Heart left ventricle (tissue), 13 donors: ENCODE measurements at regions not wholly inside any gene's neighbourhood (a gene's known extent, or its start where the extent isn't known, plus 50 kb on each side); places are given as distances from the start of the nearest gene placed in this dataset.

Source experiments
- CTCF ChIP-seq, 12 donors: fragments of 200-600 bp; sonication (generic) in 4 of 12; IDR thresholded peaks; one replicate each; pipeline versions ENCODE4 v1.5.0 to v1.8.0; 2018 to 2022; ENCODE audit warnings: antibody characterized with exemption in 12 of 12, mild to moderate bottlenecking in 5 of 12
- POLR2A ChIP-seq, 2 donors: fragments of 450-650 bp; IDR thresholded peaks; one replicate each; pipeline ENCODE4 v1.6.1; 2017; ENCODE audit warnings: antibody characterized with exemption in 2 of 2, mild to moderate bottlenecking in 2 of 2, moderate library complexity in 2 of 2
- donor health status: ischemic (EF 13 %, LVEDD 7.1; RV severe dilation, severe dysfunction).
- donor health status: DM: no; HTN: yes; CAD: no.
- donor health status: DM: no; HTN: no; CAD: no.
- donor health status: ischemic (EF 25% LVEDD 6.9; RV normal size, moderate dysfunction).
- donor health status: ischemic (EF 25% LVEDD 5.7; RV mildly dilated, moderate dysfunction).
- donor health status: ischemic (EF 35%, LVEDD 5.7; RV mildly dilated, moderate dysfunction).
- donor health status: nonischemic (EF 11% LVEDD 7.7; RV severe dilation, severe dysfunction).
- donor health status: DM: yes; HTN: yes; CAD: no.
- donor health status: PGD.
- donor health status: ischemic (EF 29% LVEDD 5.4; RV normal size, mild dysfunction).
- donor health status: nonischemic (EF 23%, LVEDD 6.1; RV moderate dilation, normal function).

GRCh38 chr5:96579711-96580110, 82.5 kb upstream of the CAST start:
- TF ChIP-seq CTCF (IDR thresholded peaks at IDR 0.05), result no peak
- TF ChIP-seq POLR2A (IDR thresholded peaks at IDR 0.05), result no peak
